Lower lobe of right lung (tissue), 2 donors: ENCODE measurements at regions not wholly inside any gene's neighbourhood (a gene's known extent, or its start where the extent isn't known, plus 50 kb on each side); places are given as distances from the start of the nearest gene placed in this dataset.

Source experiments
- ATAC-seq, 2 donors: fragments of 200-7000 bp; cut with Tn5 transposase; one replicate each; pipeline ENCODE4 v1.9.1; 2020 to 2022; ENCODE audit warnings: mild to moderate bottlenecking in 2 of 2, moderate library complexity in 2 of 2
- DNase-seq: peaks from one replicate; pipeline ENCODE4 v3.0.0-alpha.2; 2020
- H3K27ac ChIP-seq: fragments of 200-600 bp; one replicate; pipeline ENCODE4 v1.8.0; 2022
- H3K27me3 ChIP-seq: fragments of 200-600 bp; one replicate; pipeline ENCODE4 v1.8.0; 2022; ENCODE audit warnings: low read depth
- H3K36me3 ChIP-seq: fragments of 200-600 bp; one replicate; pipeline ENCODE4 v1.8.0; 2022; ENCODE audit warnings: mild to moderate bottlenecking
- H3K4me1 ChIP-seq: fragments of 200-600 bp; one replicate; pipeline ENCODE4 v1.8.0; 2022
- H3K4me3 ChIP-seq: fragments of 200-600 bp; one replicate; pipeline ENCODE4 v1.8.0; 2022; ENCODE audit warnings: mild to moderate bottlenecking
- H3K9me3 ChIP-seq: fragments of 200-600 bp; one replicate; pipeline ENCODE4 v1.8.0; 2022
- intact Hi-C: fragments of 100-400 bp; cut with DNase I; formaldehyde crosslinking; loops from one replicate; pipeline ENCODE4 v1.11.0; 2022
- TF ChIP-seq, protein P1 (sequence below): fragments of 200-600 bp; IDR thresholded peaks from one replicate; pipeline ENCODE4 v1.8.0; 2022; ENCODE audit warnings: antibody characterized with exemption, mild to moderate bottlenecking
- donor health status: DM: no; HTN: yes; CAD: no; lungs with severe emphysema.

DNA sequence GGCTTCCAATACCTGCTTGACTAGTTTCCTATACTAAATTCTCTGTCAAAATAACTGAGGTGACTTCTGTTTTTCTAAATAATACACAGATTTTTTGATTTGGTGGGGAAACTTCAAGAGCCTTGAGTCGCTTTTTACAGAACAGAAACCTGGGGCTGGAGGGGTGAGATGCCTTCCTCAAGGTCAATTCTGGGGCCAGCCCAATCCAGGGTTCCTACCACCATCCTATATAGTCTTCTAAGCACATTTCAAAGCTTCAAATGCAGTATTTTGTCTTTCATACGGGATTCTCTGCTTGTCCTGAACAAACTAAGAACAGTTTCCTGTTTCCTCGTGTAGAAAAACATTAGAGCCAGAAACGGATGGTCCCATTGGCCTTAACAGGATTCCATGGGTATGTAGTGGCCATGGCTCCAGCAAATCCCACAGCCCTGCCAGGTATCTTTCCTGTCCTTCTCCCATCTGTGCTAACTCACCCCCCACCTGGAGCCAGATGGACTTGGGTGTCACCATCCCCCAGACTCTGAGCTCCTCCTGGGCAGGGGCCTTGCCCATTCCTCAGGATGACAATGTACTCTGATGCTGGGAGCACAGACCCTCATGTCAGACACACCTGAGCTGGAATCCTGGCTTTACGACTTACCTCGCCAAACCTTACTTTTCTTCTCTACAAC lies 146.9 kb downstream of the KLF13 start:
- Histone ChIP-seq H3K27me3 (no peaks in the 10 kb centered on the region), H3K27ac (peak overlapping the region; percentile 55), H3K9me3 (no peaks in the 10 kb centered on the region), H3K36me3 (no peaks in the 10 kb centered on the region), H3K4me3 (no peak overlapping the region), H3K4me1 (peaks cover 20% of the 10 kb centered on the region)
- DNase-seq (no peak), ATAC-seq (no peak)
- intact Hi-C loops = no loop called here
- TF ChIP-seq, protein P1, sequence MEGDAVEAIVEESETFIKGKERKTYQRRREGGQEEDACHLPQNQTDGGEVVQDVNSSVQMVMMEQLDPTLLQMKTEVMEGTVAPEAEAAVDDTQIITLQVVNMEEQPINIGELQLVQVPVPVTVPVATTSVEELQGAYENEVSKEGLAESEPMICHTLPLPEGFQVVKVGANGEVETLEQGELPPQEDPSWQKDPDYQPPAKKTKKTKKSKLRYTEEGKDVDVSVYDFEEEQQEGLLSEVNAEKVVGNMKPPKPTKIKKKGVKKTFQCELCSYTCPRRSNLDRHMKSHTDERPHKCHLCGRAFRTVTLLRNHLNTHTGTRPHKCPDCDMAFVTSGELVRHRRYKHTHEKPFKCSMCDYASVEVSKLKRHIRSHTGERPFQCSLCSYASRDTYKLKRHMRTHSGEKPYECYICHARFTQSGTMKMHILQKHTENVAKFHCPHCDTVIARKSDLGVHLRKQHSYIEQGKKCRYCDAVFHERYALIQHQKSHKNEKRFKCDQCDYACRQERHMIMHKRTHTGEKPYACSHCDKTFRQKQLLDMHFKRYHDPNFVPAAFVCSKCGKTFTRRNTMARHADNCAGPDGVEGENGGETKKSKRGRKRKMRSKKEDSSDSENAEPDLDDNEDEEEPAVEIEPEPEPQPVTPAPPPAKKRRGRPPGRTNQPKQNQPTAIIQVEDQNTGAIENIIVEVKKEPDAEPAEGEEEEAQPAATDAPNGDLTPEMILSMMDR = no peak

DNA sequence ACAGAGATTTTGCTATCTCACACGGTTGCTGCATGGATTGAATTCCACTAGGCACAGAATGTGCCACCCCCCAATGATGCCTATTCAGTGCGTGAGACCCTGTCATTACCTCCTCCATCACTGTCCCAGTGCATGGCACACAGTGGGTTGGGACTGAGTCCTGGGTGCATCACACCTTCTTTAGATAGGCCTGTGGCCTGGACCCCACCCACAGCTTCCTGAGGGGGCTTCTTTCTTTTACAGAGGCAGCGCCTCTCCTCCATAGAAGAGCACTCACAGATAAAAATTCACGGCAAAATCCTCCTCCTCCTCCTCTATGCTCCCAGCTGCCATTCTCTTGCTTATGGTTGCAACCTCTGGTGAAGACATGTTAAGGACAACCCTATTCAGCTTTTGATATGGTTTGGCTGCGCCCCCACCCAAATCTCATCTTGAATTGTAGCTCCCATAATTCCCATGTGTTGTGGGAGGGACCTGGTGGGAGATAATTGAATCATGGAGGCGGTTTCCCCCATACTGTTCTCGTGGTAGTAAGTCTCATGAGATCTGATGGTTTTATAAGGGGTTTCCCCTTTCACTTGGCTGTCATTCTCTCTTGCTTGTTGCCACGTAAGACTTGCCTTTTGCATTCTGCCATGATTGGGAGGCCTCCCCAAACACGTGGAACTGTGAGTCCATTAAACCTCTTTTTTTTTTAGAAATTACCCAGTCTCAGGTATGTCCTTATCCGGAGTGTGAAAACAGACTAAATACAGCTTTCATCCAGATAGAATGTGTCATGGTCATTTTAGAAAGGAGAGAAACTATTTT lies 147.6 kb downstream of the KLF13 start:
- peaks cover 20% of the 10 kb centered on the region for H3K4me1 ChIP-seq
- peak overlapping the region; percentile 55 for H3K27ac ChIP-seq
- TF ChIP-seq, protein P1 = no peak
- H3K9me3 ChIP-seq = no peaks in the 10 kb centered on the region
- H3K36me3 ChIP-seq = no peaks in the 10 kb centered on the region
- intact Hi-C loops = no loop called here
- H3K27me3 ChIP-seq = no peaks in the 10 kb centered on the region
- H3K4me3 ChIP-seq = no peak overlapping the region
- no peak for ATAC-seq
- no peak for DNase-seq

DNA sequence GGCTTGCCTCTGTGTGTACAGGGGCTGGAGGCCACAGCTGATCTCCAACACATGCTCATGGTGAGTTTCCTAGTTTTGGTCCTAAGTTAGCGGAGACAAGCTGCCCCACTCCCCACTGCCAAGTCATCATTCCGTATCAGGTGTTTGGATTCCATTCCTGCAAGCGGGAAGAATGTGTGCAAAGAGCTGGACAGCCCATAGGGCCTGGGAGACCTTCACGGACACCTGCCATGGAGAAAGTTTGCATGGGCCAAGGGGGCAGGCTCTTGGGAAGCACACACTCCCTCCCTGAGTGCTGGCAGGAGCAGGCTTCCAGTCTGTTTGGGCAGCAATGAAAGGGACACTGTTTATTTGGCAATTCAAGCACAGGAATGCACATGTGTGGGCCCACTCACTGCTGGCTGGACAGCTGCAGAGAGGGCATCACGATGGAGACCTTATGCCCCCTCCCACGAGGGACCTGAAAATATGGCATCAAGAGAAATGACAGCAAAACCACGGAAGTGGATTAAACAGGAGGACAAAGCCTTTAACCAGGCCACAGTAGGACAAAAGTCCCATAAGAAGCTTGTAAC lies 149.7 kb downstream of the KLF13 start:
- peaks cover 20% of the 10 kb centered on the region for H3K4me1 ChIP-seq
- no peak overlapping the region for H3K4me3 ChIP-seq
- no peak for DNase-seq
- no peaks in the 10 kb centered on the region for H3K9me3 ChIP-seq
- intact Hi-C loops = no loop called here
- H3K27me3 ChIP-seq = no peaks in the 10 kb centered on the region
- no peak overlapping the region for H3K27ac ChIP-seq
- TF ChIP-seq, protein P1 = no peak
- H3K36me3 ChIP-seq = no peaks in the 10 kb centered on the region
- ATAC-seq = no peak

DNA sequence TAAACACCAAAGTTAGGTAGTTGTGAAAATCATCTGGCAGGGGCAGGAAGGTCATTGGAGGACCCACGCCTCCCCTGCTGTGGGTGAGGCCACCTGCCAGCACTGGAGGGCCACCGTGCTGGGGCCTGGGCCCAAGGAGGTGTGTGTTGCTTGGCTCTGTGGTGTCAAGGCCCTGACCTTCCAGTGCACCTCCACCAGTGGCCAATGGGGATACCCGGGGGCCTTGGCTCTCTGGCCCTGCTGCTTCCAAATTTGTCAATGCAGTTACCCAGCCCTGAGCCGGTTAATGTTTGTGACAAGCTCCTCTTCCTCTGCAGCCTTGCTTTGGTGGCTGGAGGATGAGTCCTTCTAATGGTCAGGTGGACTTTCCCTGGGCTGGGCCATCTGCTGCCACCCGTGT lies 150.2 kb downstream of the KLF13 start:
- ATAC-seq (no peak), DNase-seq (no peak)
- TF ChIP-seq, protein P1 = no peak
- H3K27me3 ChIP-seq = peaks cover under 1% of the 10 kb centered on the region
- H3K36me3 ChIP-seq = no peaks in the 10 kb centered on the region
- H3K9me3 ChIP-seq = no peaks in the 10 kb centered on the region
- H3K27ac ChIP-seq = no peak overlapping the region
- intact Hi-C loops = no loop called here
- H3K4me1 ChIP-seq = peaks cover 20% of the 10 kb centered on the region
- no peak overlapping the region for H3K4me3 ChIP-seq

DNA sequence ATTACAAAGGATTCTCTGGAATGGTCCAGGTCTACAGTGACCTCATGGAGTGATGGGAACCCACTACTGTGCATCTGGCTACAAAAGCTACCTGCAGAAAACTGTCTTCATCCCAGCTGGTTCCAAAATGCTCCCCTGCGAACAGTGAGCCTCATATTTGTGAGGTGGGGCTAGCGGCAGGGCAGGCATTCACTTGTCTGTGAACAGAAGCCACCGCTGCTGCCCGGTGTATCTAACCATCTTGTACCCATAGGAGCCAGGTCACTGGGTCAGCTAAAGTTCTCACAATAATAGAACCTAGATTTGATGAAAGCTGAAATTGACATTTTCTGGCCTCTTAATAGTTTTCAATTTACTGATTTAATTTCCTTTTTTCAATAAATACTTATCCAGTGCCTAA lies 150.7 kb downstream of the KLF13 start:
- Histone ChIP-seq H3K9me3 (no peaks in the 10 kb centered on the region), H3K36me3 (no peaks in the 10 kb centered on the region), H3K27me3 (peaks cover 5% of the 10 kb centered on the region), H3K27ac (no peak overlapping the region), H3K4me3 (no peak overlapping the region), H3K4me1 (peaks cover 16% of the 10 kb centered on the region)
- DNase-seq (no peak), ATAC-seq (no peak)
- TF ChIP-seq, protein P1 = no peak
- intact Hi-C loops = no loop called here
